GM12873 (cell line): ENCODE measurements at regions not wholly inside any gene's neighbourhood (a gene's known extent, or its start where the extent isn't known, plus 50 kb on each side); places are given as distances from the start of the nearest gene placed in this dataset.

Experiments used
- CTCF ChIP-seq: IDR thresholded peaks from 2 replicates; pipeline ENCODE4 v1.5.1; 2012; ENCODE audit warnings: low read depth, mild to moderate bottlenecking, moderate library complexity, low read length, control low read depth; ENCODE audit not compliant: insufficient read depth; ENCODE audit errors: missing control alignments

GRCh38 chr4:23166407-23166806, 473.7 kb downstream of the GBA3 start:
- no peak for TF ChIP-seq CTCF

GRCh38 chr4:23165669-23166068, 472.9 kb downstream of the GBA3 start:
- no peak for TF ChIP-seq CTCF

DNA sequence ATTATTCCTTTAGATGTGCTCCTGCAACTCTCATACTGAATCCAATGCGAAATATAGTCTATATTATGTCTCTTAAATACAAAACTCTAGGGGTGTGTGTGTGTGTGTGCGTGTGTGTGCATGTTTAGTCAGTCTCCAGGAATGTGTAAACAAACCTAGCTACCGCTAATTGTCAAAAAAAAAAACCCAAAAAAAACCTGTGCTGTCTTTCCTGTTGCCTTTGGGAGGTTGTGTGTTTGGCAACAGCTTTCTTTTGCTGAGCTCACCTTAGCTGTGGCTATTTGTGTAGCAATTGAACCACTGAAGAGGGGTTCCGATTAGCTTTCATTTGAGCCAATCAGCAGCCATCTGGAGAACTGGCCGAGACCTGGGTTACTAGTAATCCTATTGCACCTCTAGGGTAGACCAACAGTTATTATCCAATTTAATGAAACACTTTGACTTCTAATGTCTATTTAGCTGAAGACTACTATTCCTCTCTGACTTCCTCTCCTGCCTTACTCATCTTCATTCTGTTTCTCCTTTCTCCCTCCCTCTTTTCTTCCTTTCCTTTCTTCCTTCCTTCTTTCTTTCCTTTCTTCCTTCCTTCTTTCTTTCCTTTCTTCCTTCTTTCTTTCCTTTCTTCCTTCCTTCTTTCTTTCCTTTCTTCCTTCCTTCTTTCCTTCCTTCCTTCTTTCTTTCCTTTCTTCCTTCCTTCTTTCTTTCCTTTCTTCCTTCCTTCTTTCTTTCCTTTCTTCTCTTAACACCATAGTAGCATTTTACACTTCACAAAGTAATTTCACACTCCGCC, 471.1 kb downstream of the GBA3 start:
- TF ChIP-seq CTCF = no peak

- TF ChIP-seq CTCF = no peak
Observed at GRCh38 chr4:23162275-23162674, 469.5 kb downstream of the GBA3 start.

DNA sequence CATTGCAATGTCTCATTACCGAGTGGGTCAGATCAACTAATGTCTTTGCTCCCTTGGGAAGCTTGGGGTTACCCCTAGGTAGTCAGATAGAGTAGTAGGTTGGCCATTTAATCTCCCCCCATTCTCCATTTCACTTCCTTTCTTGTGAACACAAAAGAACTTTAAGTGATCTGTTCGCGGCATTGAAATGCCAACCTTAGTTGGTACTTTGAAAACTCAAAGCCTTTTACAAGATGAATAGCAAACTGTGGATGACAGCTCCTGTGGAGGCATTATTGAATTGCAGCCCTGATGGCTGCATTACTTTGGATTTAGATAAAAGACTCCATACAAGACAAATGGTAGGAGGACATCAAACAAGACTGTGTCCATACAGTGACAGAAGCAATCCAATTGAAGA, 469.1 kb downstream of the GBA3 start:
- TF ChIP-seq CTCF = no peak

DNA sequence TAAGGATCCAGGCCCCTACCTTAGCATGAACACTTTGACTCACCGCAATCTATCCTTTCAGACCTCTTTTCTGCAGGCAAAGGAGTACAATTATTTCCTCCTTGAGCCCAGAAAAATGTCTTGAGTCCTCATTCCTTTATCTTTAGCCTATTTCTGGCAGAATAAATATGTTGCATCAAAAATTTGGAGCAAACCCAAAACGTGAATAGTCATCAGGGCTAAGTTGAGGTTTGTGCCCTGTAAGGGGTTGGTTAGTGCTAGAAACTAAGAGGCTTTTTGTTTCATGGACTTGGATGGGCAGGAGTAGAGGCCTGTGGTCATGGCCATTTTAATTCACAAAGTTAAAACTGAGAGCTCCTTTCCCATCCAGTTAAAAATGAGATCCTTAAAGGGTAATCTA, 460.3 kb downstream of the GBA3 start:
- TF ChIP-seq CTCF = no peak

- no peak for TF ChIP-seq CTCF
Observed at GRCh38 chr4:23149815-23150214, 457.1 kb downstream of the GBA3 start.
